Dedifferentiated amniotic fluid mesenchymal stem cell (primary cell): ENCODE measurements at regions not wholly inside any gene's neighbourhood (a gene's known extent, or its start where the extent isn't known, plus 50 kb on each side); places are given as distances from the start of the nearest gene placed in this dataset.
"Not testable (repeated sequence)": the region's sequence is repeated elsewhere in the genome, so short reads cannot be mapped to it uniquely, and the experiment has no call there.

Experiments
- DNase-seq: peaks from one replicate; pipeline ENCODE4 v3.0.0-alpha.2; 2016; ENCODE audit errors: extremely low spot score

DNA sequence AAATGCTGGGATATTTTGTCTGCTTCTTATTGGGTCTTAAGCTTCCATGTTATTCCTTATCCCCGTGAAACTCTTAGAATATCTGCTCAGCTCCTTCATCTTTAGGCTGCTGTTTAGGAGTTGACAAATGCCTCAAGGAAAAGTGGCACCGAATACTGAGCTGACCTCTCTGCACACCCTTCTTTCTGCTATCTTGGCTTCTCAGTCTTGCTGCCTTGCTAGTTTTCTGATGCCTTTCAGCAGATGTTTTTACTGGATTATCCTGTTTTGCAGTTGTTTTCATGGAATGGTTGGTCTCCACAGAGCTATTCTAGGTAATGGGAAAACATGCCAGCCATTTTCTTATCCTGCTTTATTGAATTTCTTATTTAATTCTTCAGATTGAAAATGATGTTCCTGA, 86.3 kb downstream of the GYPE start:
- no peak for DNase-seq

DNA sequence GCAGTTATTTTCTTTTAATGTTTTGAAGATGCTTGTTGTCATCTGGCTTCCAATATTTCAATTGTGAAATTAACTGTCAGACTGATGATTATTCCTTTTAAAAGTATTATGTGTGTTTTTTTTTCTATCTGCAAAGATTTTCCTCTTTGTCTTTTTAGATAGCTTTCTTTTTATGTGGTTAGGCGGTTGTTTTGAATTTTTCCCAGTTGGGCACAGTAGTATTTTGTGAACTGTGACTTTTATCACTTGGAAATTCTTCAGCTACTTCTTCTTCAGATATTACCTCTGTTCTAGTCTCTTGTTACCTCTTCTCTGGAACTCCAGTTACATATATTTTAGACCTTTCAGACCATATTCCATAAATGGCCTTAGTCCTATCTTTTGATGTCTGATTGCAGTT, 87.5 kb downstream of the GYPE start:
- DNase-seq = not testable (repeated sequence)

GRCh38 chr4:143815375-143815774, 90.0 kb downstream of the GYPE start:
- DNase-seq = not testable (repeated sequence)

DNA sequence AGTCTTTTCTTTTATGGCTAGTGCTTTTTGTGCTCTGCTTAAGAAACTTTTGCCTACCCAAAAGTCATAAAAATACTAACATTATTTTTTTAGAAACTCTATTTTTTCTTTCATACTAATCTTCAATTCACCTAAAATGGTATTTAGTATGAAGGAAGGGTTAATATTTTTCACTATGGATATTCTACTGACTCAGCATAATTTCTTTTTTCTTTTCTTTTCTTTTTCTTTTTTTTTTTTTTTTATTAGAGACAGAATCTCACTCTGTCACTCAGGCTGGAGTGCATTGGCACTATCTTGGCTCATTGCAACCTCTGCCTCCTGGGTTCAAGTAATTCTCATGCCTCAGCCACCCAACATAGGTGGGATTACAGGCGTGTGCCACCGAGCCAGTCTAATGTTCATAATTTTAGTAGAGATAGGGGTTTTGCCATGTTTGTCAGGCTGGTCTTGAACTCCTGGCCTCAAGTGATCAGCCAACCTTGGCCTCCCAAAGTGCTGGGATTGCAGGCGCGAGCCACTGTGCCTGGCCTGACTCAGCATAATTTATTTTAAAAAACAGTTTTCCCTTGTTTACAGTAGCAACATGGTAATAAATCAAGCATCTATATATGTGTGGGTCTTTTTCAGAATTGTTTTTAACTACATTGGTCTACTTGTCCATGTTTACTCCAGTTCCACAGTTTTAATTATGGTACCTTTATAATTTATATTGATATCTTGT, 91.8 kb downstream of the GYPE start:
- DNase-seq = not testable (repeated sequence)

GRCh38 chr4:143791693-143792092, 91.2 kb upstream of the FREM3 start:
- not testable (repeated sequence) for DNase-seq

GRCh38 chr4:143790425-143790824, 90.0 kb upstream of the FREM3 start:
- not testable (repeated sequence) for DNase-seq

DNA sequence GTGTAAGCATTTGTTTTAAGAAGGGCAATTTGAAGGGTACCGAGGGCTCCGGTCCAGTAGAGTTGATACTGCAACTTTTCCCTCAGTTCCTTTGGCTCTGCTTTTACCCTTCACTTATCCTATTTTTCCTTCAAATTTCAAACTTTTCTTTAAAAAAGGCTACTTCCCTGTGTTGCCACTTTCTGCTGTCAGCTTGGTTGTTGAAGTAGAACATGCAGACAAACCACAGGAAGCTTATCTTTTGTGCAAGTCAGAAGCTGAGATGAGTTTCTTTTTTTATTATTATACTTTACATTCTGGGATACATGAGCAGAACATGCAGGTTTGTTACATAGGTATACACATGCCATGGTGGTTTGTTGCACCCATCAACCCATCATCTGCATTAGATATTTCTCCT, 89.1 kb upstream of the FREM3 start:
- not testable (repeated sequence) for DNase-seq

- no peak for DNase-seq
Observed at GRCh38 chr4:143784567-143784966, 84.1 kb upstream of the FREM3 start.

DNA sequence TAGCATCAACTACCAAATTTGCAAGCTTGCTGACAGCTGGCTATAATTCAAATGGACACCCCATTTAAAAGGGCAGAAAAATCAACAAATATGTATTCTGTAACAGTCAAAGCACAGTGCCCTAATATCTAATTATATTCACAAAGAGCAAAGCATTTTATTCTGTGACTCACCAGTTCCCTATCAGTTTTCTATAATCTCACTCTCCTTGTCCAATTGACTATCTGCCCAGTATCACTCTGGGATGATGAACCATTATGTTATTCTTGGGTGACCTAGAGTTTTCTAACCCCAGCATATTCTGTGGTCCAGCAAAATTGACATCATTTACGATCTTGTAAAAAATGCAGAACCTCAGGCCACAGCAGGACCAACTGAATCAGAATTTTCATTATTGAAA, 82.0 kb upstream of the FREM3 start:
- DNase-seq = no peak

GRCh38 chr4:143773998-143774895, 73.8 kb upstream of the FREM3 start:
- peak; percentile 73 for DNase-seq

- DNase-seq = no peak
Observed at GRCh38 chr4:143771269-143771668, 70.8 kb upstream of the FREM3 start.

GRCh38 chr4:143768007-143768591, 67.6 kb upstream of the FREM3 start:
- no peak for DNase-seq

GRCh38 chr4:143763587-143763986, 63.1 kb upstream of the FREM3 start:
- no peak for DNase-seq

DNA sequence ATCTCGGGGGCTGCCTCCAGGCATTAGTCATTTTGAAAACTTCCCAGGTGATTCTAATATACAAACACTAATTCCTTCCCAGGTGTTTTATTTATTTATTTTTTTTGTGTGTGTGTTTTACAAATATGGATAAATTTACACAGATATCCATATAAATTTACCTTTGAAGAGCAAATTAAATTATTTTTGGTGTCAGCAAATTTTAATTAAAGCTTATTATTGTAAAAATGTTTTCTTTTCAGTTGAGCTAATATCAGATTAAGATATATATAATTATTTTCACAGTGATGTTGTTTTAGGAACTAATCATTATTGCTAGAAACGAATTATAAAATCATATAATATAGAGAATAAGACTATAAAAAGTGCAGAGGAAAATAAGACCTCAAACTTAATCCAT, 62.0 kb upstream of the FREM3 start:
- DNase-seq = no peak
